Kidney (tissue), 13 donors: ENCODE measurements at regions not wholly inside any gene's neighbourhood (a gene's known extent, or its start where the extent isn't known, plus 50 kb on each side); places are given as distances from the start of the nearest gene placed in this dataset.

ENCODE experiments used
- DNase-seq, 5 donors: peaks; one replicate each; pipeline ENCODE4 v3.0.0-alpha.2; 2013 to 2020
- FAIRE-seq: peaks from 2 replicates; lab custom pipeline; 2012; peaks lifted over from hg19 to GRCh38; lab: Jason Lieb, UNC
- H3K27ac ChIP-seq, 2 donors: one replicate each; pipeline ENCODE4 v1.7.0; 2013; ENCODE audit warnings: low read depth in 2 of 2, low read length in 2 of 2, inconsistent platforms in 1 of 2
- H3K27me3 ChIP-seq: one replicate; pipeline ENCODE4 v1.7.1; 2013; ENCODE audit warnings: low read length, inconsistent platforms; ENCODE audit not compliant: control insufficient read depth, insufficient read depth
- H3K36me3 ChIP-seq, 3 donors: one replicate each; pipeline versions ENCODE4 v1.7.0 to v1.7.1; 2013; ENCODE audit warnings: low read length in 3 of 3, control low read depth in 1 of 3, inconsistent platforms in 1 of 3; ENCODE audit not compliant: insufficient read depth in 3 of 3, control insufficient read depth in 2 of 3
- H3K4me1 ChIP-seq, 3 donors: one replicate each; pipeline versions ENCODE4 v1.7.0 to v1.7.1; 2013; ENCODE audit warnings: low read length in 3 of 3, inconsistent platforms in 1 of 3, low read depth in 1 of 3; ENCODE audit not compliant: control insufficient read depth in 2 of 3, insufficient read depth in 2 of 3
- H3K4me3 ChIP-seq, 3 donors: one replicate each; pipeline versions ENCODE4 v1.7.0 to v1.8.1; 2013; ENCODE audit warnings: low read length in 3 of 3, control low read depth in 1 of 3, inconsistent platforms in 1 of 3
- H3K9ac ChIP-seq, 3 donors: one replicate each; pipeline versions ENCODE4 v1.7.0 to v1.7.1; 2013; ENCODE audit warnings: low read length in 3 of 3, control low read depth in 1 of 3, inconsistent platforms in 1 of 3
- H3K9me3 ChIP-seq, 3 donors: one replicate each; pipeline versions ENCODE4 v1.7.0 to v1.7.1; 2013; ENCODE audit warnings: low read length in 3 of 3, control low read depth in 1 of 3, inconsistent platforms in 1 of 3; ENCODE audit not compliant: control insufficient read depth in 2 of 3, insufficient read depth in 1 of 3
- CTCF ChIP-seq: IDR thresholded peaks from 3 replicates; pipeline ENCODE4 v1.5.1; 2012; ENCODE audit warnings: mild to moderate bottlenecking, moderate library complexity, borderline replicate concordance; ENCODE audit not compliant: insufficient read depth; ENCODE audit errors: extremely low read depth
- intact Hi-C: fragments of 100-400 bp; cut with DNase I; formaldehyde crosslinking; loops from one replicate; pipeline ENCODE4 v1.11.1; 2022
- donor health status: control.
- donor health status: control.
- donor health status: control.
- donor health status: control.
- donor health status: control.
- donor health status: DM: yes; HTN: yes; CAD: no.
- donor health status: Normal renal cell carcinoma (clear cell type).

DNA sequence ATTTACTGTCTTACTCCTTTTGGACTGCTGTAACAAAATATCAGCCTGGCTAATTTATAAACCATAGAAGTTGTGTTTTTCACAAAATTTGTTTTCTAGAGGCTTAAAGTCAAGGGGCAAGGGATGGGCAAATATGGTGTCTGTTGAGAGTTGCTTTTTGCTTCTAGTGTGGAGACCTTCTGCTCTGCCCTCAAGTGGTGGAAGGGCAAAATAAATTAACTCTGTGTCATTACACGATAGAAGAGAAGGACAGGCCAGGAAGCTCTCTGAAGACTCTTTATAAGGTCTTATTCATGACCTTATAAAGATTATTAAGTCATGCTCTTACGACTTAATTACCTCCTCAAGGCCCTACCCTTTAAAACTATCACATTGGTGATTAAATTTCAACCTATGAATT lies 181.2 kb upstream of the LRATD1 start:
- Histone ChIP-seq H3K4me1 (no peaks in the 10 kb centered on the region), H3K27me3 (no peaks in the 10 kb centered on the region), H3K9ac (no peak overlapping the region), H3K4me3 (no peak overlapping the region), H3K27ac (no peak overlapping the region), H3K9me3 (no peaks in the 10 kb centered on the region), H3K36me3 (no peaks in the 10 kb centered on the region)
- DNase-seq (no peak), FAIRE-seq (no peak)
- no peak for TF ChIP-seq CTCF
- intact Hi-C loops = no loop called here

DNA sequence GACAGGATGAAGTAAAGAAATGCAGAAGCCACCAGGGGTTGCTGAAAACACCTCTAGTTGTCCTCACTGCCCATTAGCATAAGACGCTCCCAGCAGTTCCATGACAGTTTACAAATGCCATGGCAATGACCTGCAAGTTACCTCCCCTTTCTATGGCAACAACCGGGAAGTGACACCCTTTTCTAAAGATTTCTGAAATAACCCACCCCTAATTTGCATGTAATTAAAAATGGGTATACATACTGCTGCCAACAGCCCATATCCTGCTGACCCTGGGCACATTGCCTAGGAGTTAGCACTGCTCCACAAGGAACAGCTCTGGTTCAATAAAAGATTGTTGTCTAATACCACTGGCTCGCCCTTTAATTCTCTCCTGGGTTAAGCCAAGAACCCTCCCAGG lies 178.3 kb upstream of the LRATD1 start:
- TF ChIP-seq CTCF = no peak
- H3K9ac ChIP-seq = no peak overlapping the region

GRCh38 chr2:14459786-14460325 lies 172.7 kb upstream of the LRATD1 start:
- Histone ChIP-seq H3K27ac (no peak overlapping the region), H3K27me3 (no peaks in the 10 kb centered on the region), H3K4me1 (no peaks in the 10 kb centered on the region), H3K4me3 (no peak overlapping the region), H3K9ac (no peak overlapping the region), H3K36me3 (no peaks in the 10 kb centered on the region), H3K9me3 (no peaks in the 10 kb centered on the region)
- FAIRE-seq = no peak
- DNase-seq = no peak
- TF ChIP-seq CTCF = no peak
- intact Hi-C loops = no loop called here

More for the DNA sequence above, 178.3 kb upstream of the LRATD1 start:
- H3K4me1 ChIP-seq = no peaks in the 10 kb centered on the region
- intact Hi-C loops = no loop called here
- H3K27me3 ChIP-seq = no peaks in the 10 kb centered on the region
- DNase-seq = no peak
- H3K4me3 ChIP-seq = no peak overlapping the region
- FAIRE-seq = no peak
- no peak overlapping the region for H3K27ac ChIP-seq
- H3K9me3 ChIP-seq = no peaks in the 10 kb centered on the region
- no peaks in the 10 kb centered on the region for H3K36me3 ChIP-seq

- no peak overlapping the region for H3K4me3 ChIP-seq
- H3K4me1 ChIP-seq = no peaks in the 10 kb centered on the region
- no peak for FAIRE-seq
- no peak for DNase-seq
- H3K27ac ChIP-seq = no peak overlapping the region
- no peak for TF ChIP-seq CTCF
- intact Hi-C loops = no loop called here
- H3K36me3 ChIP-seq = no peaks in the 10 kb centered on the region
- H3K9me3 ChIP-seq = no peaks in the 10 kb centered on the region
- H3K9ac ChIP-seq = no peak overlapping the region
- H3K27me3 ChIP-seq = no peaks in the 10 kb centered on the region
These were observed 156.5 kb upstream of the LRATD1 start for GRCh38 chr2:14475994-14476393.
